HG03342 (cell line): ENCODE measurements at regions not wholly inside any gene's neighbourhood (a gene's known extent, or its start where the extent isn't known, plus 50 kb on each side); places are given as distances from the start of the nearest gene placed in this dataset.

Experiments
- ATAC-seq: cut with Tn5 transposase; IDR thresholded peaks from one replicate; pipeline ENCODE4 v1.9.1; 2021; ENCODE audit warnings: mild to moderate bottlenecking, moderate library complexity; ENCODE audit not compliant: unreplicated experiment

DNA sequence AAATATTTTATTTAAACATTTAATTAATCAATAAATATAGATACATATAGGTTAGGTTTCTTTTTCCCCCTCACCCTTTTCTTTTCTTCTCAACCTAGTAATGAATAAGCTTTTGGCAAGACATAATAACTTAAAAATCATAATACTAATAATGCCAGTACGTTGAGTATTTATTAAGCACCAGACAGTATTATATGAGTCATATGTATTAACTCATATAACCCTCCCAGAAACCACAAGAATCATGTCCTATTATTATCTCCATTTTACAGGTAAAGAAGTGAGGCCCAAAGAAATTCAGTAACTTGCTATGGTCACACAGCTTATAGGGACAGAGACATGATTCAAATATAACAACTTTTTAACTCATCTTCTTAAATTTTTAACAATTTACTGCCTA is 834.5 kb upstream of the ADGRL2 start:
- ATAC-seq: no peak

DNA sequence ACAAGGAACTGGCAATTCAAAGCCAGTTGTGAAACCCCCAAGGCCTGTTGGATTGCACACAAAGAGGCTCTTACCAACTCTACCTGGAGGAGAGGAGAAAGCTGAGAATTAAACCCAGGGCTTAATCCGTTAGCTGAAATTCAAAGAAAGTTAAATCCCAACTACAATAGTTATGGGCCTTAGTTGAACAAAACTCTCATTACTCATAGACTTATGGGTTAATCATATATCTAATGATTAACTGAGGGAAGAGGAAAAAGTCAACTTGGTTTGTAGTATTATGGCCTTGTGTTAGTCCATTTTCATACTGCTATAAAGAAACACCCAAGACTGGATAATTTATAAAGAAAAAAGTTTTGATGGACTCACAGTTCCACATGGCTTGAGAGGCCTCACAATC is 838.2 kb upstream of the ADGRL2 start:
- ATAC-seq: no peak

DNA sequence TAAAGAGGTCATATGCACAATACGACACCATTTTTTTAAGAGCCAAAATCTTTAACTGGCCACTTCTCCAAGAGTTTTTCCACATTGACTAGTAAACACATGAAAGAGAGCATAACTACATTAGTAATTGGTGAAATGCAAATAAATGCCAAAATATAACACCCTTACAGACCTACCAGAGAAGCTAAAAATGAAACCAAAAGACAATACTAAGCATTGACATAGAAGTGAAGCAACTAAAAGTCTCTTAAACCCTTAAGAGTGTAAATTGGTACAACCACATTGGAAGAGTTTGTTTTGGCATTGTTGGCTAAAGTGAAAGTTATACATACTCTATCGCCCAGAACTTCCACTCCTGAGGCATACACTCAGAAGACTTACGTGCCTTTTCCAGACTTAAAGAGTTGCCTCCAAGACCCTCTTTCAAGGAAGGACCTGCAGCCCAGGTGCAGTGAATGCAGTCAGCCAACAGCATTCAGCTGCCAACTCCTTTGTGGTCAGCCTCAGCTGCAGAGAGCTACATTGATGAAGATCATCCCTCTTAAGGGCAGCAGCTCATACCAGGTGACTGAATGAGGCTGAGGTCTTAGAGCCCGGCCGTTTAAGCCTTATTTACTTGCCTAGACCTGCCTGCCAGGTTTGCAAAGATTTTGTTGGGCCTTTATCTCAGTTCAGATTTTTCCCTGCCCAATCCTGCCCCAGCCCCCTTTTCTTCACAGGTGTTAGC is 839.1 kb upstream of the ADGRL2 start:
- no peak for ATAC-seq

DNA sequence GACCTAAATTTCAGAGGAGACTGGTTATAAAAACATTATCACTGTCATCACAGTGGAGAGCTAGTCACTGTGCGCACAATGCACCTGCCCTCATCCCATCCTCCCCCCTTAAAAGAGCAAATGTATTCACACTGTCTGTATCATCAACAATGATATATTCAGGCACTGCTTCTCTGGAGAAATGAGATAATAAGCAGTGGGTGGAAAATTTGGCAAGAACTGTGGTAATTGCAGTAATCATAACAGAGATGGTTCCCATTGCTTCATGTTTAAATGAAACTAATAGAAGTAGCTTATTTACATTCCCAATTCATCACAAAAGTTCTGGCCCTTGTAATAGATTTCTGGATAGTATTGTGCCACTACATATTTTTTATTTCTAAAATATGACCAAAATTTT is 867.4 kb upstream of the ADGRL2 start:
- no peak for ATAC-seq

DNA sequence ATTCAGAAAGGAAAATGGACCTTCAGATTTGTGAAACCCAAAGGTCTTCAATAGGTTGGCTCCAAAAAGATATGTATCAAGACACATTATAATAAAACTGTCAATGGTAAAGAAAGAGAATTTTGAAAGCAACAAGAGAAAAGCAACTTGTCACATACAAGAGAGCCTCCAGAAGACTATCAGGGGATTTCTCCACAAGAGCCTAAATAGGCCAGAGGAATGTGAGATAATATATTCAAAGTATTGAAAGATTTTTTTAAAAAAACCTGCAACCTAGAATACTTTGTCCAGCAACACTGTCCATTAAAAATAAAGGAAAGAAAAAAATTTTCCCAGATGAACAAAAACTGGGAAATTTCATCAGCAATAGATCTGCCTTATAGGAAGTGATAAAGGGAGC is 869.6 kb upstream of the ADGRL2 start:
- no peak for ATAC-seq

DNA sequence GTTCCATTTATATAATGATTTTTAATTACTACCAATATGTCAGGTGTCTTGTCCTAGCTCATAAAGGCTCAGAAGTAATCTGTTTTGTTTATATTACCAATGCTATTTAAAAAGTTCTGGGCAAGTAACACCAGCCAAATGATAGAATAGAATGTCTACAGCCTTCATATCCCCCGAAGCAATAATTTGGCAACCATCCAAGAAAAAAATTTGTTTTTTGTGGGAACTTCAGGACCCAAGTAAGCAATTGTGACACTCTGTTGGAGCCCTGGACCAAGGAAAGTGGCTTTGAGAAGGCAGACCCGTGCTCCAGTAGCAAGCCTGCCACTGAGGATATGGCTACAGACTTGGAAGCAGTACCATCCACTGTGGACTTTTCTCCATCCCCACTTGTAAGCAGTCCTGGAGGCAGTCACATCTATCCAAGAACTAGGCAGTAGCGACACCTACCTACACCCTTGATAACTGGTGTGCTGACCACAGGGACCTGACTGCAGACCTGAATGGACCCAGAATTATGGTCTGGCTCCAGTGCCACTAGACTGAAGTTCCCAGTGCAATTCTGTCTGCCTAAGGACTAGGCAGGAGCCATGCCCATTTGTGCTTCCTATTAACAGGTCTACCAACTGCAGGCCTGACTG is 870.7 kb upstream of the ADGRL2 start:
- ATAC-seq: no peak

DNA sequence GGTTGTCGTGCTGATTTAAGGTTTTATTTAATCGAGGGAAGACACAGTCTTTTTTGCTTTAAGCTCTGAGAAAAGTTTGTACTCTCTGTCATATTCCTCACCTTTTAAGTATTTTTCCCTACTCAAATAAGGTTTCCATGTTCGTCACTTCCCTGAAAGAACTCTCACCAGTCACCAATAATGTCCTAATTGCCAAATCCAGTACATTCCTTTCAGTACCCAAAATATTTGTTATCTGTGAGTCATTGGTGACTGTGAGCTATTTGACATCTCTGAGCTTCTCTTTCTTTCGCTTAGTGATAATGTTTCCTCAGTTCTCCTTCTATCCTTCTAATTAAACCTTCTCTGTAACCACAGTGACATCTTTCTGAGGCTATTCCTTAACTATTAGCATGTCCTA is 874.2 kb upstream of the ADGRL2 start:
- ATAC-seq: no peak

DNA sequence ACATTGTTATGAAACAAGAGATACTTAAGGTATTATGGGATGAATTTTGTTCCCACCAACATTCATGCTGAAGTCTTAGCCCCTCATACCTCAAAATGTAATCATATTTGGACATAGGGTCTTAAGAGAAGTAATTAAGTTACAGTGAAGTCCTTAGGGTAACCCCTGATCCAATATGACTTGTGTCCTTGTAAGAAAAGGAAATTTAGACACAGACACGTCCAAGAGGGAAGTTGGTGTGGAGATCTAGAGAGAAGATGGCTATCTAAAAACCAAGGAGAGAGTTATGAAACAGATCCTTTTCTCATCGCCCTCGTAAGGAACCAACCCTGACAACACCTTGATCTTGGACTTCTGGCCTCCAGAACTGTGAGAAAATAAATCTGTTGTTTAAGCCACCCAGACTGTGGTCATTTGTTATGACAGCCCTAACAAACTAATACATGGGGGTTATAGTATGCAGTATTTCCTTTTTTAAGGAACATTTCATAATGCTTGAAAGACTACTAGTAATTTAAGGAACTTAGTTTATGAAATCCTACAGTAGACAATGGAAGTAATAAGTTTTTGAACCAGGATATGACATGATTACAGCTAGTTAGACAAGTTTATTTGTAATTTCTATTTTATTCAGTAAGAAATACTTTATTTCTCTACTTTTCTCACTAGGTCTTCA is 875.5 kb upstream of the ADGRL2 start:
- ATAC-seq: no peak

DNA sequence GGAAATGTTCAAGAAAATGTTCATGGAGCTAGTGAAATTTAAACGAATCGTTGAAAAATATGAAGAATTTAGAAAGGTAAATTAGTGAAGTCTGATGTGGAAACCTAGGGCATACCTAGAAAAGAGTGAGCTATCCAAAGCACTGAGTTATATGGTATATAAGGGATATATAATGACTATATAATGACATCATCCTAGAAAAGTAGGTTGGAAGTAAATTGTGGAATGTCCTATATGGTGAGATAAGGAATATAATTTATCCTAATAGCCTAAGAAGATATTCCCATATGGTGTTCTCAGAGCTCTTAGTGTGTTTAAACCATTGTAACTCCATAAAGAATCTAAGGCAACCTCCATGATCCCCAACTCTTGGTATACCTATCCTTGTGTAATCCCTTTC is 876.4 kb upstream of the ADGRL2 start:
- no peak for ATAC-seq

DNA sequence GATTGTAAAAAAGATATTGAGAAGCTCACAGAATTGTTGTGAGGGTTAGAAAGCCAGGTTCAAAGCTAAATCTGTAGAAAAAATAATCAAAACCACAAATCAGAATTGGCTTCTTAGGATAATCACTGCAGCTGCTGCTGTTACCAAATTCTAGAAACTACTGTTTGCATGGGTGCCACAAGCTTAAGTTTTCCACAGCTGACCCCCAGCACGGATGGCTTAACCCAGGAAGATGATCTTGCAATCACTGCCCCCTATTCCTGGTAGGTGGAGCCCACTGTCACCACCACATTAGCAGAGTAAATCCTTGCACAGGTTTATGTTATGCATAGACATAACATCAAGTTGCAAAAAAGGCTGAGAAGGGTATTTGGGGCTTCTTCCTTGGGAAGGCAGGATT is 877.8 kb upstream of the ADGRL2 start:
- no peak for ATAC-seq

DNA sequence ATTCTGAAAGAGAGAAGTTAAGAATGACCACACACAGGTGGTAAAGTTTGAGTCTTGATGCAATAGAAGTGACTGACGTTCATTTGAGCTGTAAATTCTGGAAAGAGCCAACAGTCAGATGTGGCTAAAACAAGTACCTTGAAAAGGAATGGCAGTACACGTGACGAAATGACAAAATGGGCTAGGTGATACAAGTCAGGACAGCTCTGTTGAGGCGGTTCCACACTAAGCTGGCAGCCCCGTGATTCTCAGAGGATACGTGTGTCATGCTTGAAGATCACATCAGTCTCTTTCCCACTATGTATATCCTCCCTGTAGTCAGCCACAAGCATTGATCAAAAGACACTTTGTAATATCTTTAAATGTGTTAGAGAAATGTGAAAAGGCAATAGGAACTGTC is 881.3 kb upstream of the ADGRL2 start:
- no peak for ATAC-seq

DNA sequence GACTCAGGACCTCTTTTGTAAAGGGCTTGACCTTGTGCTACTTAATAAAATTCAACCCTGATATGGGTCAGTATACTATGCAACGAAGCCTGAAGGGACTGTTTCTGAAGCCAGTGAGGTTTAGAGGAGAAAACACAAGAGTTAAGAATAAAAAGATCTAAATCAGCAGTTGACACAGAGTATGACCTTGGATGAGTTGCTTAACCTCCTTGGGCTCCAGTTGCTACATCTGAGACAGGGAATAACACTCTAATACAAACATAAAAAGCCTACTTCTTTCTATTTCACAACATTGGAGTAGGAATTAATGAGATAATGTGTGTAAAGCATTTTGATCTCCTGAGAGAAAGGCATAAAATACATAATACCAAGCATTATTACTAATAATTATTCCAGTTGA is 882.4 kb upstream of the ADGRL2 start:
- no peak for ATAC-seq

DNA sequence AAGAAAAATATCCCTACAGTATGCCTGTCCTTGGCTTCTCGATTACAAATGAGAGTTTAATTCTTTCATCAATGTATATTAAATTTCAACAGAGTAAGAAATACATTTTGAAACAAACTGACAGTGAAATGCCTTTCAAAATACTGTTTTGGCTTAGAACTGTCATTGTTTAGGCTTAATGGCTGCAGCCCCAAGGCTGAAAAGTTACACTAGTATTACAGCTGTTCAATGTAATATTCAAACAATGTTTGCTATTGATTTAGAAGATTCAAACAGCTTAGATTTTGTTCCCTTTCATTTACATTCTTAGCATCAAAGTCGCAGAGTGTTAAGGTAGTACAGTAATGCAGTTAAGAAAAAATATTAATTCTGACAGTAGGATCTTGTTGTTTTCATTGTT is 882.9 kb upstream of the ADGRL2 start:
- no peak for ATAC-seq

DNA sequence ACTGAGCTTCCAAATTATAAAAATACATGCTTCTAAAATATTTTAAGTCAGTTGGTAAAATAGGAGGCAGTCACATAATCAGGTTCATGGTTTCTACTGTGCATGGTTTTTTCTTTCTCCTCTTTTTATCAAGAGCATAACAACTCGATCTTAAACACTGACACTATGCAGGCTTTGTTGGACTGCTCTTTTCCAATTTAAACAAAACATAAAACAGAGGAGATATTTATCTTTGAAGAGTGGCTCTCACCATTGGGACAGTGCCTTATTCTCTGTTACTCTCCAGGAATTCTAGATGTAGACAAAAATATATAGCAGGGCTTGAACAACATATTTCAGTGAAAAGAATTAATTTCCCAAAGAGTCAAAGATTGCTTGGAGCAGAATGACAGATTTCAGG is 883.5 kb upstream of the ADGRL2 start:
- ATAC-seq: no peak

DNA sequence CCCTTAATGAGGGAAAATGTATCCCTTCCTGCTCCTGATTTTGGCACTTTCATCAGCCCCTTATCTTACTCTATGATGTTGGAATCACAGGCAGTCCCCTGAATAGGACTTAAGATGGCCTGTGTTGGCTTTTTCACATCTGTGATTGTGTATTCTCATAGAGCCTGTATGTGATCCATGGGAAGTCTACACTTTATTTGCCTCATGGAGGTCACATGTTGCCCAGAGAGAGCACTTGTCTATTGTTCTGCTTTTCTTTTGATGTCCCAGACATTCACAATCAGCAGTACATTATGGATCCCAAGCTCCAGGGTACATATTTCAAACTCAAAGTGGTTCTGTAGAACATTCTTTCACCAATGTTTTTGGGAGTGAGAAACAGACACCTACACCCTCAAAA is 885.2 kb upstream of the ADGRL2 start:
- ATAC-seq: no peak

DNA sequence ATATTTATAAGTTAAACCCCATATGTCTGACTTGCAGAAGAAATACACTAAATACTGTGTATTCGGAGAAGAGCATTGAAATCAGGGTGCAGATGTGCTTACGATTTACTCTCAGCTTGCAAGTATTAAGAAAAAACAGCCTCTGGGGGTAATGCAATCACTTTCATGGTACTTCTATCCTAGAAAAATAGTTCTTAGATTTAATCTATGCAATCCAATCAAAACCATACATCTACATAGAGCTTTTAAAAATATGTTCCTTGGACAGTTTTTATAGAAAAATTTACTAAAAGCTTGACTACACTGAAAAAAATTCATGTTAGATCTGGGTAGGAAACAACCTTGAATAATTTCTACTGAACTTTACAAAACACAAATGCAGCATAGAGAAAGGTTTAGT is 890.3 kb upstream of the ADGRL2 start:
- ATAC-seq: no peak

DNA sequence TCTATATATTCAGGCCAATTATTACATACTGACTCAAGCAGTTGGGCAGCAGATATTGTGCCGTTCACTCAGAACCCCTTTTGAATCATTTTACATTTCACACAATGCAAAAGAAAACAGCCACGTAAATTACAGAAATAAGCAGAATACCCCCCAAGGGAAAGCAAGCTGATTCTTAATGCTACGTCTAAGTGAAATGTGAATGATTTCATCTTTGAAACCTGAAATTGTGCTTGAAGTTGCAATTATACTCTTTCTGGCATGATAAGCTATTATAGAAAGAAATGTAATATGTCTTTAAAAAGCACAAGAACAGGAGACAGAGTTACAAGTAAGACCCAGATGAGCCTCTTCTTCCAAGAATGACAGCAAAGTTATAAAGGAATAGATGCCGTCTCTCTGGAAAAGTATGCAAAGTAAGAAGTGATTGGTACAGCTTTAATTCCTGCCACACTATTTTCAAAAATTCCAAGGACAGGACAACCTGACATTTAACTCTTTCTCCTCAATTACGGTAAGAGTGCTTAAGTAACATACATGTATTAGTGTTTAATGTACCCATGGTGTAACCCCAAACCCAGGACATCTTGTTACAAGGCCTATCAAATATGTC is 891.5 kb upstream of the ADGRL2 start:
- ATAC-seq: no peak

DNA sequence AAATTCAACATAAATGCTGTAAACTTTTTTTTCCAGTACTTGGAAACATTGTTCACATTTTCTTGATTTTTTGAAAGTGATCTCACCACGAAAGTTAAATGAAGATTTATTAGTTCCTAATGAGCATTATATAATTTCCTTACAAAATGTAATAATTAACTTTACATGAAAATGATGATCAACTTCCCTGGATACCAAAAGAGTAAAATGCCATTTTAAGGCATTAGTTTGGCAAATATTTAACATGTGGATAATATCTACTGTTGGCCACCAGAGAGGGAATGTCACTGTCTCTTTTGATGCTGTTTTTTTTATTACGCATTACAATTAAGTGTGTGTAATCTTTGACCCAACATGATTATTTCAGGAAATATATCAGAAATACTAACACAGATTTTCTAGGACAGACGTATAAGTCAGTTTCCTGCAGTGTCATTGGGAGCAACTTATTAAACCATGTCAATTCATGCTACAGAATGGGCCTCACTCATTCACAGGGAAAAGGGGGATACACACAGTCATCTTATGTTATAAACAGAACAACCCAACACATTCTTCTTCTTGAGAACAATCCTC is 903.9 kb upstream of the ADGRL2 start:
- no peak for ATAC-seq

DNA sequence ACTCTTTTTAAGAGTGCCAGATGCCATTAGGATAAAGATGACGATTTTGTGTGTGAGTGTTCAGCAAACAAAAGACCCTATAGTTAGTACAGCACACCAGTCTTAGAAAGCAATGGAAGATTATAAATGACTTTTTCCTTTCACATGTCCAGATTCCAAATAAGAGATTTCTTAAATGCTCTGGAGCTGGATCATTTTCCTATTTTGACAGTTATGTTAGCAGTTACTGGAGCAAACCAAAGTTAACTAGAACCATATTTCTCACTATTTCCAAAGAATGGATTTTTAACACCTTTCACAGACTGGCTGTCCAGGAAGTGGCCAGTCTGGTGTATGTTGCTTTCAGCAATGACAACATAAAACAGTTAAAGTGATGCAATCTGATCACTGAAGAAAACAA is 905.8 kb upstream of the ADGRL2 start:
- no peak for ATAC-seq

DNA sequence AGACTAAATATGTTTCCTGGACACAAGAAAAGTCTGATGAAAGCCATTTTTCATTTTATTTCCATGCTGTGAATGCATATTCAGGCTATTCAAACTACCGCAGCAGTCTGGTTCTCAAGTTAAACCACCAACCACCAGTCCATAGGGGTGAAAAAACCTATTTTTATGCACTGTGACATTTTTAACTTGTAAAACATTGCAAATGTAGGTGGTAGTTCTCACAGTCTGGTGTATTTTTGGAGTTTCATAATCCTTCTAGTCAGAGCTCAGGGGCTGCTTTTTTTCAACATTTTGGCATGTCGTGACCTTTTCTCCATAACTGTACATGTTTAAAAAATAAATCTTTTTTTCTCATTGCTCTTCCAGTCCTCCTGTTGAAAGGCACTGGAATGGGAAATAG is 907.6 kb upstream of the ADGRL2 start:
- ATAC-seq: no peak

DNA sequence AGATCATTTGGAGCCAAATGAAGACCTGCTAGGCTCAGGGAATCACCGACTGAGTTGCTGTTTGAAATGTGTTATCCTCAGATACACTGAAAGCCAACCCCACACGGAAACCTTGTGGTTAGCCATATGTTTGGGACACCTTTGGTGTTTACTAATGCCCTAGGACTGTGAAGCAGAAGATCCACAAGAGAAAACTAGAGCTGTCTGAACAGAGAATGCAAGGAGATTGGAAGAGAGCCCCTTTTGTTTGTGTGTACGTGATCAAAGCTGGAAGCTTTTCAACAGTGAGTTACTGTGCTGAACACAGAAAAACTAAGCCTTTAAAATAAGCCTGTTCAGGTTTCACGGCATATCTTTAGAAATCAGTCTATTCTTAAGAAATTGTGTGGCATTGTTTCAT is 908.2 kb upstream of the ADGRL2 start:
- no peak for ATAC-seq

DNA sequence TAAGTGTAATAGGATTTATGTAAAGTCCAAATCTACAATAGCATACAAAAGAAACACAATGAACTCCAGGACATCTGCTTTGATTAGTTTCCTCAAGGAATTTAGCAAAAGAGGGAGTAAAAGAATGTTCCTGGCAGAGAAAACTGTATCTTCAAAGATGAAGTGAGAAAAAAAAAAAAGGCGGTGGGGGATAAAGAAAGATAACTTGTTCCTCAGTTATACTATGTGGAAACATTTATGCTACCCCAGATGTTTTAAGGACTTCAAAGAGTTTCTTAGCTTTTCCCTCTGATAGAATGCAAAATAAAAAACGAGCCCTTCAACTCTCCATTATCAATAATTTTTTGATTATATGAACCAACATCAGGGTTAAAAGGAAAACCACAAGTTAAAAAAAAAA is 908.9 kb upstream of the ADGRL2 start:
- ATAC-seq: no peak
